IPS-20b (cell line): ENCODE measurements at regions not wholly inside any gene's neighbourhood (a gene's known extent, or its start where the extent isn't known, plus 50 kb on each side); places are given as distances from the start of the nearest gene placed in this dataset.

Experiments used
- H3K27ac ChIP-seq: one replicate; pipeline ENCODE4 v1.5.1; 2013; ENCODE audit warnings: low read length
- H3K27me3 ChIP-seq: 2 replicates; pipeline ENCODE4 v1.6.1; 2013; ENCODE audit warnings: mild to moderate bottlenecking, low read length, inconsistent platforms; ENCODE audit not compliant: insufficient read depth
- H3K36me3 ChIP-seq: 2 replicates; pipeline ENCODE4 v1.6.1; 2013; ENCODE audit warnings: low read depth, mild to moderate bottlenecking, inconsistent platforms, low read length, moderate library complexity; ENCODE audit not compliant: insufficient read depth
- H3K4me1 ChIP-seq: 2 replicates; pipeline ENCODE4 v1.6.1; 2013; ENCODE audit warnings: mild to moderate bottlenecking, control low read depth, inconsistent platforms, low read length, moderate library complexity; ENCODE audit not compliant: insufficient read depth
- H3K4me3 ChIP-seq: 2 replicates; pipeline ENCODE4 v1.5.1; 2013; ENCODE audit warnings: mild to moderate bottlenecking, low read length, inconsistent platforms
- H3K9ac ChIP-seq: 2 replicates; pipeline ENCODE4 v1.6.1; 2013; ENCODE audit warnings: low read depth, mild to moderate bottlenecking, inconsistent platforms, low read length, moderate library complexity
- H3K9me3 ChIP-seq: 2 replicates; pipeline ENCODE4 v1.6.1; 2013; ENCODE audit warnings: mild to moderate bottlenecking, low read depth, low read length, inconsistent platforms; ENCODE audit not compliant: insufficient read depth

GRCh38 chr20:51230727-51231126 lies 207.8 kb upstream of the KCNG1 start:
- Histone ChIP-seq H3K4me3 (no peak overlapping the region), H3K27ac (no peak overlapping the region), H3K9ac (no peak overlapping the region), H3K9me3 (no peaks in the 10 kb centered on the region), H3K4me1 (no peaks in the 10 kb centered on the region), H3K36me3 (no peaks in the 10 kb centered on the region), H3K27me3 (no peaks in the 10 kb centered on the region)

DNA sequence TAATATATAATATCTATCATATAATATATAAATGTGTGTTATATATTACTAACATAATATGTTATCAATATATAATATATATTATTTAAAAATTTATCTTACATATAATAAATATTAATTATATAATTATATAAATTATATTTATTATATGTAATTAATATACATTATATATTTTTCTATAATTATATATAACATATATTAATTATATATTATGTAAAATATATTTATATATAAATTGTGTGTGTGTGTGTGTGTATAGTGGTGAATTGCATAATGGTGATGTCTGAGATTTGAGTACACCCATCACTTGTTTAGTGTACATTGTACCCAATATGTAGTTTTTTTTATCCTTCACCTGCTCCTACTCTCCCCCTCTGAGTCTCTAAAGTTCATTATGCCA lies 205.9 kb upstream of the KCNG1 start:
- Histone ChIP-seq H3K27me3 (no peaks in the 10 kb centered on the region), H3K27ac (no peak overlapping the region), H3K4me3 (no peak overlapping the region), H3K36me3 (no peaks in the 10 kb centered on the region), H3K9me3 (no peaks in the 10 kb centered on the region), H3K9ac (no peak overlapping the region), H3K4me1 (no peaks in the 10 kb centered on the region)

- Histone ChIP-seq H3K4me3 (no peak overlapping the region), H3K9ac (no peak overlapping the region), H3K27ac (no peak overlapping the region), H3K9me3 (no peaks in the 10 kb centered on the region), H3K4me1 (peaks cover 5% of the 10 kb centered on the region), H3K27me3 (no peaks in the 10 kb centered on the region), H3K36me3 (no peaks in the 10 kb centered on the region)
Measured at GRCh38 chr20:51227744-51228143, 204.8 kb upstream of the KCNG1 start.

DNA sequence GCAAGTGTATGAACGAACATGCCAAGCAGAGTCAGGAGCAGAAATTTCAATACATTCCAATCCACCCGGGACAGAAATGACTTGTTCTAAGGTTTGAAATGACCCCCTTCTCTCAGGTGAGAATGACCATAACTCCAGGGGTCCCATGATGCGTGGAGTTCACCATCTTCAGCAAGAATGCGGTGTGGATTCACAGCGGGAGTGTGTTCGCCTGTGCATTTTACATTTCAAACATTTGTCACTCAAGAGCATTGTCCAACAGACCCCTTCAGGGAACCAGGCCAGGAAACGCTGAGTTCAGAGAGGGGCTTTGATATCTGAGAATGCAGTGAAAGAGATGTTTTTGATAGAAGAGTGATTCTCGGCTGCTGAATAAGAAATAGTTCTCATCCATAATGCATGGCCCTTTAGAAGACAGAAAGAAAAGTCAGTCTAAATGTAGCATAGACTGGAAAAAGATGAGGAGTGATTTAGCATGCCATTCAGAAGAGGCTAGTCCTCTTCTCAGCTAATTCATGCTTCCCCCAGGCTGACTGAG lies 200.3 kb upstream of the KCNG1 start:
- Histone ChIP-seq H3K9me3 (peaks cover 2% of the 10 kb centered on the region; the same call in 1 of the 2 replicates), H3K9ac (no peak overlapping the region), H3K4me3 (no peak overlapping the region), H3K4me1 (peaks cover 16% of the 10 kb centered on the region), H3K27ac (no peak overlapping the region), H3K36me3 (no peaks in the 10 kb centered on the region), H3K27me3 (peaks cover 23% of the 10 kb centered on the region)

- no peak overlapping the region for H3K27ac ChIP-seq
- peaks cover 16% of the 10 kb centered on the region for H3K4me1 ChIP-seq
- peak overlapping the region; percentile 56; the same call in 1 of the 2 replicates for H3K9ac ChIP-seq
- H3K9me3 ChIP-seq, result peaks cover 14% of the 10 kb centered on the region
- peaks cover 23% of the 10 kb centered on the region for H3K27me3 ChIP-seq
- peak overlapping the region; percentile 46 for H3K4me3 ChIP-seq
- no peaks in the 10 kb centered on the region for H3K36me3 ChIP-seq
Measured at GRCh38 chr20:51221791-51222408, 199.0 kb upstream of the KCNG1 start.

DNA sequence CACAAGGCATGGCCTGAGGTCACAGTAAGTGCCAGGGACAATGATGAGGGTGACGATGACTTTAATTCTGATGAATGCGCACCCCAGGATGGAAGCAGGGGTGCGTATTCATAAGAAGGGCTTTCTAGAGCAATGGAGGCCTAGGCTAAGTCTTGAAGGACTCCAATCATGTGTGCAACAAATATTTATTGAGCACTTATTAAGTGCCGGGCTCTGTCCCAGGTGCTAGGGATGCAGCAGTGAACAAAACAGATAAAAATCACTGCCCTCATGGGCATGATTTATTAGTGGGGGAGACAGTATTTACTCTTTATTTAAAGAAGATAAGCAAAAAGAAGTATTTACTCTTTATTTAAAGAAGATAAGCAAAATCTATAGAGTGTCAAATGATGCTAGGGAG lies 198.2 kb upstream of the KCNG1 start:
- peaks cover 23% of the 10 kb centered on the region for H3K27me3 ChIP-seq
- H3K36me3 ChIP-seq, result no peaks in the 10 kb centered on the region
- peaks cover 16% of the 10 kb centered on the region for H3K4me1 ChIP-seq
- no peak overlapping the region for H3K4me3 ChIP-seq
- H3K9me3 ChIP-seq, result peaks cover 21% of the 10 kb centered on the region
- no peak overlapping the region for H3K27ac ChIP-seq
- no peak overlapping the region for H3K9ac ChIP-seq

- H3K9me3 ChIP-seq, result peaks cover 21% of the 10 kb centered on the region
- H3K9ac ChIP-seq, result no peak overlapping the region
- no peak overlapping the region for H3K4me3 ChIP-seq
- H3K36me3 ChIP-seq, result no peaks in the 10 kb centered on the region
- peaks cover 16% of the 10 kb centered on the region for H3K4me1 ChIP-seq
- no peak overlapping the region for H3K27ac ChIP-seq
- peaks cover 23% of the 10 kb centered on the region for H3K27me3 ChIP-seq
Measured at GRCh38 chr20:51220293-51220706, 197.4 kb upstream of the KCNG1 start.

- no peak overlapping the region for H3K4me3 ChIP-seq
- H3K4me1 ChIP-seq, result peaks cover 16% of the 10 kb centered on the region
- H3K27ac ChIP-seq, result no peak overlapping the region
- H3K27me3 ChIP-seq, result peaks cover 23% of the 10 kb centered on the region
- peaks cover 21% of the 10 kb centered on the region for H3K9me3 ChIP-seq
- no peaks in the 10 kb centered on the region for H3K36me3 ChIP-seq
- no peak overlapping the region for H3K9ac ChIP-seq
Measured at GRCh38 chr20:51219544-51219943, 196.6 kb upstream of the KCNG1 start.

- Histone ChIP-seq H3K27me3 (peaks cover 23% of the 10 kb centered on the region), H3K27ac (no peak overlapping the region), H3K9ac (no peak overlapping the region), H3K4me3 (no peak overlapping the region), H3K36me3 (no peaks in the 10 kb centered on the region), H3K9me3 (peaks cover 21% of the 10 kb centered on the region), H3K4me1 (peaks cover 16% of the 10 kb centered on the region)
Measured at GRCh38 chr20:51218603-51219002, 195.7 kb upstream of the KCNG1 start.

GRCh38 chr20:51217347-51218045 lies 194.6 kb upstream of the KCNG1 start:
- H3K9me3 ChIP-seq, result peaks cover 21% of the 10 kb centered on the region
- H3K4me3 ChIP-seq, result no peak overlapping the region
- no peaks in the 10 kb centered on the region for H3K36me3 ChIP-seq
- no peak overlapping the region for H3K27ac ChIP-seq
- peaks cover 16% of the 10 kb centered on the region; the same call in 1 of the 2 replicates for H3K4me1 ChIP-seq
- H3K27me3 ChIP-seq, result peaks cover 21% of the 10 kb centered on the region
- H3K9ac ChIP-seq, result no peak overlapping the region

- Histone ChIP-seq H3K4me3 (no peak overlapping the region), H3K4me1 (peaks cover 10% of the 10 kb centered on the region; the same call in 1 of the 2 replicates), H3K9ac (no peak overlapping the region), H3K27me3 (peaks cover 15% of the 10 kb centered on the region), H3K36me3 (no peaks in the 10 kb centered on the region), H3K9me3 (peaks cover 21% of the 10 kb centered on the region), H3K27ac (no peak overlapping the region)
Measured at GRCh38 chr20:51216850-51217249, 193.9 kb upstream of the KCNG1 start.

GRCh38 chr20:51212816-51213215 lies 189.9 kb upstream of the KCNG1 start:
- H3K36me3 ChIP-seq, result no peaks in the 10 kb centered on the region
- H3K27ac ChIP-seq, result no peak overlapping the region
- no peaks in the 10 kb centered on the region; the same call in 1 of the 2 replicates for H3K27me3 ChIP-seq
- no peak overlapping the region for H3K9ac ChIP-seq
- peaks cover 16% of the 10 kb centered on the region for H3K9me3 ChIP-seq
- H3K4me3 ChIP-seq, result no peak overlapping the region
- H3K4me1 ChIP-seq, result peaks cover 5% of the 10 kb centered on the region; the same call in 1 of the 2 replicates
